ENCODE measurements at regions not wholly inside any gene's neighbourhood (a gene's known extent, or its start where the extent isn't known, plus 50 kb on each side); places are given as distances from the start of the nearest gene placed in this dataset.

DNA sequence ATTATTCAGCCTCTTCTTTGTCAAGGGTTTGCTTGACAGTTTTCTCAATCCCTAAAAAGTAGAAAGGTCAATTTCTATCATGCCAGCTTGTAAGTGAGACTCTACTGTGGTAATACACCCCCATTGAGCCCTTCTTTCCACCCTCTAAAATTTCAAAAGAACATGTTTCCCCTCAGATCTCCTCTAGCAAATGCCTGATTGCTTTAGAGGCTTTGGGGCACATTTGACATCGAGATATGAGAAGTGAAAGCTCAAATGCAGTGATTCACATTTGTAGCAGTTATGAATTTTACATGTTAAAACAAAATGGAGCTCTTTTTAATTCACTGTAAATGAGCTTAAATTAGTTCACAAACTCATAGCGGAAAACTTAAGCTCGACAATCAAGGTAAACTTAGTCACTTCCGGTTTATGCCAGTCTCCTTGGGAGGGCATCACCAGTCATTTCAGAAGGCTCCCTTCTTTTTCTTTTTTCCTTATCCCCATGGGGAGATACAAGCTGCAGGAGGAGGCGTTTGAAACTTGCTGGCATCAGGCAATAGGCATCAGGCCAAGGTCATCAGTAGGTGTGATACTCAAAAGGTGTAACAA is 55.3 kb upstream of the ADO start:
- Mint-ChIP-seq H3K4me1 (peaks cover 27% of the 10 kb centered on the region), H3K4me3 (peak overlapping the region; percentile 19), H3K9me3 (no peaks in the 10 kb centered on the region), H3K36me3 (no peaks in the 10 kb centered on the region), H3K27ac (peak overlapping the region; percentile 63), H3K27me3 (no peaks in the 10 kb centered on the region)

Data from activated naive CD4-positive, alpha-beta T cell treated with anti-CD3 and anti-CD28 coated beads, Interleukin-2, amount 50 U/mL, for 24 hours (primary cell).